ENCODE measurements at regions not wholly inside any gene's neighbourhood (a gene's known extent, or its start where the extent isn't known, plus 50 kb on each side); places are given as distances from the start of the nearest gene placed in this dataset.
"Not testable (repeated sequence)": the region's sequence is repeated elsewhere in the genome, so short reads cannot be mapped to it uniquely, and the experiment has no call there.

GRCh38 chrX:82552201-82552600, 955.9 kb upstream of the POU3F4 start:
- not testable (repeated sequence) for H3K79me1 ChIP-seq (replicated peaks; ENCODE audit: low read length, poor library complexity, severe bottlenecking); DNase-seq; H3K4me3 ChIP-seq (ENCODE audit: insufficient read depth in 1 of 2, low read depth in 1 of 2, low read length in 2 of 2); H3K27me3 ChIP-seq (ENCODE audit: control insufficient read depth in 1 of 2, insufficient read depth in 1 of 2, low read length in 2 of 2); H3K9ac ChIP-seq (ENCODE audit: low read length); H3K4me2 ChIP-seq (ENCODE audit: low read length, poor library complexity, severe bottlenecking); H4K8ac ChIP-seq (ENCODE audit: low read length); H3K4ac ChIP-seq (ENCODE audit: low read depth in 1 of 2, low read length in 2 of 2); H3K23ac ChIP-seq (ENCODE audit: low read length in 2 of 2); H3K18ac ChIP-seq (ENCODE audit: low read depth in 1 of 2, low read length in 2 of 2); H2BK15ac ChIP-seq (ENCODE audit: low read depth, poor library complexity, severe bottlenecking); H2BK12ac ChIP-seq (ENCODE audit: low read length in 2 of 2); H3K36me3 ChIP-seq (ENCODE audit: control insufficient read depth in 1 of 2, insufficient read depth in 2 of 2, low read depth in 1 of 2, low read length in 2 of 2); H2BK5ac ChIP-seq (ENCODE audit: low read depth, low read length, poor library complexity, severe bottlenecking); H2BK120ac ChIP-seq (ENCODE audit: low read depth, low read length); H2AK5ac ChIP-seq (ENCODE audit: low read length, severe bottlenecking); H2AFZ ChIP-seq (ENCODE audit: low read depth, low read length); H3K14ac ChIP-seq (ENCODE audit: low read length in 2 of 2); H3K27ac ChIP-seq (ENCODE audit: low read length, poor library complexity, severe bottlenecking); H4K91ac ChIP-seq (ENCODE audit: low read length); H3K4me1 ChIP-seq (ENCODE audit: control insufficient read depth, insufficient read depth, low read depth, low read length)
- WGBS: 86% methylated on average over 21 of the region's 21 CpGs
- H3K9me3 ChIP-seq (ENCODE audit: control insufficient read depth, low read length): peaks cover 19% of the 10 kb centered on the region

GRCh38 chrX:82556588-82556987, 951.5 kb upstream of the POU3F4 start:
- 15% methylated on average over 1 of the region's 1 CpG for WGBS

GRCh38 chrX:82585868-82586267, 922.2 kb upstream of the POU3F4 start:
- H3K4me3 ChIP-seq (ENCODE audit: insufficient read depth in 1 of 2, low read depth in 1 of 2, low read length in 2 of 2): no peak overlapping the region
- H2BK5ac ChIP-seq (ENCODE audit: low read depth, low read length, poor library complexity, severe bottlenecking): no peak overlapping the region
- H3K79me1 ChIP-seq (replicated peaks; ENCODE audit: low read length, poor library complexity, severe bottlenecking): no peaks in the 10 kb centered on the region
- H2AK5ac ChIP-seq (ENCODE audit: low read length, severe bottlenecking): no peak overlapping the region
- H3K9me3 ChIP-seq (ENCODE audit: control insufficient read depth, low read length): peaks cover 3% of the 10 kb centered on the region
- no peak overlapping the region for H3K23ac ChIP-seq (ENCODE audit: low read length in 2 of 2)
- no peak overlapping the region for H3K27ac ChIP-seq (ENCODE audit: low read length, poor library complexity, severe bottlenecking)
- WGBS: no CpG with 5 or more reads among the region's 3 CpGs
- no peaks in the 10 kb centered on the region for H3K27me3 ChIP-seq (ENCODE audit: control insufficient read depth in 1 of 2, insufficient read depth in 1 of 2, low read length in 2 of 2)
- H2BK15ac ChIP-seq (ENCODE audit: low read depth, poor library complexity, severe bottlenecking): no peak overlapping the region
- DNase-seq: no peak
- H2AFZ ChIP-seq (ENCODE audit: low read depth, low read length): no peak overlapping the region
- H4K91ac ChIP-seq (ENCODE audit: low read length): no peak overlapping the region
- H3K4ac ChIP-seq (ENCODE audit: low read depth in 1 of 2, low read length in 2 of 2): no peak overlapping the region
- no peak overlapping the region for H3K4me2 ChIP-seq (ENCODE audit: low read length, poor library complexity, severe bottlenecking)
- no peak overlapping the region for H4K8ac ChIP-seq (ENCODE audit: low read length)
- no peak overlapping the region for H3K18ac ChIP-seq (ENCODE audit: low read depth in 1 of 2, low read length in 2 of 2)
- no peak overlapping the region for H2BK12ac ChIP-seq (ENCODE audit: low read length in 2 of 2)
- no peaks in the 10 kb centered on the region for H3K36me3 ChIP-seq (ENCODE audit: control insufficient read depth in 1 of 2, insufficient read depth in 2 of 2, low read depth in 1 of 2, low read length in 2 of 2)
- no peak overlapping the region for H2BK120ac ChIP-seq (ENCODE audit: low read depth, low read length)
- no peaks in the 10 kb centered on the region for H3K4me1 ChIP-seq (ENCODE audit: control insufficient read depth, insufficient read depth, low read depth, low read length)
- H3K9ac ChIP-seq (ENCODE audit: low read length): no peak overlapping the region
- H3K14ac ChIP-seq (ENCODE audit: low read length in 2 of 2): no peak overlapping the region

More at GRCh38 chrX:82556588-82556987, 951.5 kb upstream of the POU3F4 start:
- H2BK15ac ChIP-seq (ENCODE audit: low read depth, poor library complexity, severe bottlenecking): no peak overlapping the region
- H3K27ac ChIP-seq (ENCODE audit: low read length, poor library complexity, severe bottlenecking): no peak overlapping the region
- H2BK5ac ChIP-seq (ENCODE audit: low read depth, low read length, poor library complexity, severe bottlenecking): no peak overlapping the region
- no peaks in the 10 kb centered on the region for H3K36me3 ChIP-seq (ENCODE audit: control insufficient read depth in 1 of 2, insufficient read depth in 2 of 2, low read depth in 1 of 2, low read length in 2 of 2)
- no peak overlapping the region for H3K14ac ChIP-seq (ENCODE audit: low read length in 2 of 2)
- H2BK12ac ChIP-seq (ENCODE audit: low read length in 2 of 2): no peak overlapping the region
- no peak overlapping the region for H3K23ac ChIP-seq (ENCODE audit: low read length in 2 of 2)
- H3K79me1 ChIP-seq (replicated peaks; ENCODE audit: low read length, poor library complexity, severe bottlenecking): no peaks in the 10 kb centered on the region
- H3K4me2 ChIP-seq (ENCODE audit: low read length, poor library complexity, severe bottlenecking): no peak overlapping the region
- no peak overlapping the region for H3K4me3 ChIP-seq (ENCODE audit: insufficient read depth in 1 of 2, low read depth in 1 of 2, low read length in 2 of 2)
- H3K18ac ChIP-seq (ENCODE audit: low read depth in 1 of 2, low read length in 2 of 2): no peak overlapping the region
- no peak overlapping the region for H2AK5ac ChIP-seq (ENCODE audit: low read length, severe bottlenecking)
- H2AFZ ChIP-seq (ENCODE audit: low read depth, low read length): no peak overlapping the region
- H3K9me3 ChIP-seq (ENCODE audit: control insufficient read depth, low read length): peaks cover 19% of the 10 kb centered on the region
- no peak for DNase-seq
- no peak overlapping the region for H3K9ac ChIP-seq (ENCODE audit: low read length)
- H3K4ac ChIP-seq (ENCODE audit: low read depth in 1 of 2, low read length in 2 of 2): no peak overlapping the region
- H4K8ac ChIP-seq (ENCODE audit: low read length): no peak overlapping the region
- H2BK120ac ChIP-seq (ENCODE audit: low read depth, low read length): no peak overlapping the region
- no peak overlapping the region for H4K91ac ChIP-seq (ENCODE audit: low read length)
- H3K4me1 ChIP-seq (ENCODE audit: control insufficient read depth, insufficient read depth, low read depth, low read length): no peaks in the 10 kb centered on the region
- H3K27me3 ChIP-seq (ENCODE audit: control insufficient read depth in 1 of 2, insufficient read depth in 1 of 2, low read length in 2 of 2): no peaks in the 10 kb centered on the region

GRCh38 chrX:82589410-82589809, 918.7 kb upstream of the POU3F4 start:
- WGBS: no CpG with 5 or more reads among the region's 5 CpGs
- Histone ChIP-seq H2BK12ac (ENCODE audit: low read length in 2 of 2) (no peak overlapping the region), H3K18ac (ENCODE audit: low read depth in 1 of 2, low read length in 2 of 2) (no peak overlapping the region), H3K4me3 (ENCODE audit: insufficient read depth in 1 of 2, low read depth in 1 of 2, low read length in 2 of 2) (no peak overlapping the region), H3K27me3 (ENCODE audit: control insufficient read depth in 1 of 2, insufficient read depth in 1 of 2, low read length in 2 of 2) (no peaks in the 10 kb centered on the region), H3K27ac (ENCODE audit: low read length, poor library complexity, severe bottlenecking) (no peak overlapping the region), H3K14ac (ENCODE audit: low read length in 2 of 2) (no peak overlapping the region), H2AFZ (ENCODE audit: low read depth, low read length) (no peak overlapping the region), H4K91ac (ENCODE audit: low read length) (no peak overlapping the region), H2BK5ac (ENCODE audit: low read depth, low read length, poor library complexity, severe bottlenecking) (no peak overlapping the region), H3K4me1 (ENCODE audit: control insufficient read depth, insufficient read depth, low read depth, low read length) (no peaks in the 10 kb centered on the region), H2BK15ac (ENCODE audit: low read depth, poor library complexity, severe bottlenecking) (no peak overlapping the region), H3K9me3 (ENCODE audit: control insufficient read depth, low read length) (no peaks in the 10 kb centered on the region), H3K4ac (ENCODE audit: low read depth in 1 of 2, low read length in 2 of 2) (no peak overlapping the region), H2AK5ac (ENCODE audit: low read length, severe bottlenecking) (no peak overlapping the region), H4K8ac (ENCODE audit: low read length) (no peak overlapping the region), H3K4me2 (ENCODE audit: low read length, poor library complexity, severe bottlenecking) (no peak overlapping the region), H2BK120ac (ENCODE audit: low read depth, low read length) (no peak overlapping the region), H3K79me1 (replicated peaks; ENCODE audit: low read length, poor library complexity, severe bottlenecking) (no peaks in the 10 kb centered on the region), H3K36me3 (ENCODE audit: control insufficient read depth in 1 of 2, insufficient read depth in 2 of 2, low read depth in 1 of 2, low read length in 2 of 2) (no peaks in the 10 kb centered on the region), H3K23ac (ENCODE audit: low read length in 2 of 2) (no peak overlapping the region), H3K9ac (ENCODE audit: low read length) (no peak overlapping the region)
- peak; percentile 5 for DNase-seq
